T-helper 2 cell treated with Interferon-gamma antibody and Interleukin-4, amounts not matched to agents 5 μg/mL and 100 μg/mL, for 36 hours (primary cell): ENCODE measurements at regions not wholly inside any gene's neighbourhood (a gene's known extent, or its start where the extent isn't known, plus 50 kb on each side); places are given as distances from the start of the nearest gene placed in this dataset.
"Not testable (repeated sequence)": the region's sequence is repeated elsewhere in the genome, so short reads cannot be mapped to it uniquely, and the experiment has no call there.

Experiments
- DNase-seq: peaks from one replicate; pipeline ENCODE4 v3.0.0; 2021; ENCODE audit warnings: low spot score
- H3K27ac Mint-ChIP-seq: one replicate; pipeline ENCODE4 v1.8.0; 2021; ENCODE audit warnings: mild to moderate bottlenecking, mixed read lengths
- H3K27me3 Mint-ChIP-seq: one replicate; pipeline ENCODE4 v1.8.0; 2021; ENCODE audit warnings: low read depth, mixed read lengths
- H3K36me3 Mint-ChIP-seq: one replicate; pipeline ENCODE4 v1.8.0; 2021; ENCODE audit warnings: low read depth, mixed read lengths
- H3K4me1 Mint-ChIP-seq: one replicate; pipeline ENCODE4 v1.8.0; 2021; ENCODE audit warnings: low read depth, mixed read lengths
- H3K4me3 Mint-ChIP-seq: one replicate; pipeline ENCODE4 v1.8.0; 2022; ENCODE audit warnings: mild to moderate bottlenecking, moderate library complexity, mixed read lengths
- H3K9me3 Mint-ChIP-seq: one replicate; pipeline ENCODE4 v1.8.0; 2021; ENCODE audit warnings: mixed read lengths

- not testable (repeated sequence) for DNase-seq, H3K27ac Mint-ChIP-seq, H3K36me3 Mint-ChIP-seq, H3K4me1 Mint-ChIP-seq, H3K27me3 Mint-ChIP-seq, H3K4me3 Mint-ChIP-seq
- peaks cover 13% of the 10 kb centered on the region for H3K9me3 Mint-ChIP-seq
Measured at GRCh38 chr4:137942015-137942515, 300.1 kb downstream of the SLC7A11 start.

GRCh38 chr4:137934911-137935310 is 307.2 kb downstream of the SLC7A11 start:
- Mint-ChIP-seq H3K4me3 (no peak overlapping the region), H3K27me3 (no peaks in the 10 kb centered on the region), H3K36me3 (no peaks in the 10 kb centered on the region), H3K27ac (no peak overlapping the region), H3K9me3 (peaks cover 1% of the 10 kb centered on the region), H3K4me1 (no peaks in the 10 kb centered on the region)
- DNase-seq, result no peak

DNA sequence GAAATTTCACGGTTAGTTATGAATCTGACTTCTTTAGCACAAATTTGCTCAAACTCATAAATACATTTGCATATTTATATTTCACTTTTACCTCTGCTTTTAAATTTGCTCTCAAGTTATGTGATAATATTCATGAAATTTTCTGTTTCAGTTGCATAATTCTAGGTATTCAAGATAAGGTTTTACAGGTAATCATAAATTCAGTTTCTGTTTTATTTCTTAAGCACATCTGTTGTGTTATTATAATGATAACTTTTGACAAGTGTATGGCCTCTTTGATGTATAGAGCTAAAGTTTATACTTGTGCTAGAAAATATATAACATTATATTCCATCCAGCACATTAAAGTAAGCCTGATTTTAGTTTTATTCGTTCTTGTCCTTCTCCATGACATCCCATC is 308.1 kb downstream of the SLC7A11 start:
- Mint-ChIP-seq H3K9me3 (no peaks in the 10 kb centered on the region), H3K4me3 (no peak overlapping the region), H3K27me3 (no peaks in the 10 kb centered on the region), H3K36me3 (no peaks in the 10 kb centered on the region), H3K4me1 (no peaks in the 10 kb centered on the region), H3K27ac (no peak overlapping the region)
- DNase-seq, result no peak

DNA sequence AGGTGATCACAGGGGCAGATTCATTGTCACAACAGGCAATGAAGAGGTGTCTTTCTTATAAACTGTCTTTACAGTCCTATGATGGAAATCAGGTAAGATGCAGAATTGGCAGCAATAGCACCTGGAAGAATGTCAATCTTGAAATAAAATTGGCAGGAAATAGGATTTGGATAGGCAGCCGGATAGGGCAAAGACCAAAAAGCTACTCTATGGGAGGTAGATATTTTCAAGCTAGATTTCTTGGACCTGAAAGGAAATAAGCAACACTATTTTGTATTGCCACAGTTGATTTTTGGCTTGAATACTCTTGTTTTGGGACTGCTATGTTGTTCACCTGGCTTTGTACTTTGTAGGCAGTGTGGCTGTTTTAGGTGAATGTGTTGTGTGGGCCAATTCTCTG is 314.2 kb downstream of the SLC7A11 start:
- no peak overlapping the region for H3K4me3 Mint-ChIP-seq
- H3K9me3 Mint-ChIP-seq, result no peaks in the 10 kb centered on the region
- no peak overlapping the region for H3K27ac Mint-ChIP-seq
- no peaks in the 10 kb centered on the region for H3K27me3 Mint-ChIP-seq
- no peak for DNase-seq
- H3K36me3 Mint-ChIP-seq, result no peaks in the 10 kb centered on the region
- no peaks in the 10 kb centered on the region for H3K4me1 Mint-ChIP-seq

DNA sequence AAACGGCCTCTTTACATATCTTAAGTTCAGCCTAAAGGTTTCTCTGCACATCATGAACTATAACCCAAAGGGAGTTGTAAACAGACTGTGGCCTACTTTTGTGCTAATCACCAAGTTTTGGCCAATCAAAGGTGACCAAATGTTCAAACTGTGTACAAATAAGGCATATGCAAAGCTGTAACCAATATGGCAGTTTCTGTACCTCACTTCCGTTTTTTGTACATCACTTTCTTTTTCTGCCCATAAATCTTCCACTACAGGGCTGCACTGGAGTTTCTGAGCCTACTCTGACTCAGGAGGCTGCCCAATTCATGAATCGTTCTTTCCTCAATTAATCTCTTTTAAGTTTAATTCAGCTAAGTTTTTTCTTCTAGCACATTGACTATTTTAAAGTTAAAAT is 318.7 kb downstream of the SLC7A11 start:
- no peaks in the 10 kb centered on the region for H3K4me1 Mint-ChIP-seq
- no peak overlapping the region for H3K4me3 Mint-ChIP-seq
- H3K27ac Mint-ChIP-seq, result no peak overlapping the region
- no peaks in the 10 kb centered on the region for H3K27me3 Mint-ChIP-seq
- H3K36me3 Mint-ChIP-seq, result no peaks in the 10 kb centered on the region
- no peak for DNase-seq
- peaks cover 5% of the 10 kb centered on the region for H3K9me3 Mint-ChIP-seq

DNA sequence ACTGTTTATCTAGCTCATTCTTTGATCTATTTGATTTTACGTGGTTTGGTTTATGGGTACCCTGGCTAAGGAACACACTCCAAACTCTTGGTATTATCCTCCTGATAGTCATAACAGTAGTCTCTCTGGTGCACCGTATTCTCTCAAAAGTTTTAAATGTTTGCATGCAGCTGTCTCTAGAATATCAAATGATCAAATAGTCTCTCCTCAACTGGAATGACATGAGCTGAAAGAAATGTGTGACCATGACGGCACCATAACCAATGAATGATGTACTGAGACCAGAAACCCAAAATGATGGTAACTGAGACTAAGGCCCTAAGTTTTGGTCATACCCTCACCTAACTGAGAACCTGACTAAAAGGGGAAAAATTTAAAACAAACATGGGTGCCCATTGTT is 319.4 kb downstream of the SLC7A11 start:
- Mint-ChIP-seq H3K27ac (no peak overlapping the region), H3K9me3 (peaks cover 5% of the 10 kb centered on the region), H3K4me3 (no peak overlapping the region), H3K36me3 (no peaks in the 10 kb centered on the region), H3K4me1 (no peaks in the 10 kb centered on the region), H3K27me3 (no peaks in the 10 kb centered on the region)
- DNase-seq, result no peak

DNA sequence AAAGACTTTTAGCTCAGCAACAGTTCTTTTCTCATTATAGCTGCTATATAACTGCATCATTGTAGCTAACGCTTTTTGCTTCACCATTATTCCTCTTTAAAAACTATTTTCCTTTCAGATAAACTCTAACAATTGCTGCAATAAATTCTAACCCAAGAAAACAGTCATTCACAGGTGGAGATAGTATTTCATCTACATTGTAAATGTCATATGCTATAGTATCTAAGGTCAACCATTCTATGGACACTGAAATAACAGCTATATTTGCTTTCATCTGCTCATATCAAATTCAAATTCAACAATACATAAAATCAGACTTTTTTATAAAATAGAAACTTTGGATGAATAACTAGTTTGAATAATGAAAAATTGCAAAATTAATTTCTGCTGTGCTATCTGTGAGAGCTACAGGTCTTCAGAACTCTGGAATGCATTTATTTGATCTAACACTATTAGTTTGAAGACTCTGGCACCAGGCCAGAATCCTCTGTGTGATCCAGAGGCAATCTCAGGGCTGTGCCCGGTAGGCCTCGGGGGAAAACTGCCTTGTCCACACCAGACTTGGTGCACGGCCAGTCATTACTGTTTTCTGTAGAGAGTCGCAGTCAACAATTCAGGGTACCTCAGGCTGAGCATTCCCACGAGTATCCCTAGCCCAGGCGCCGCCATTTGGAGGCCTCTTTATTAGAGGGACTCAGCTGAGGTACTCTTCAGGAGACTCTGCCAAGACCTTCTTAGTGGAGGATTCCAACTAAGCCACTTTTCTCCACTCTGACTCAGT is 332.4 kb downstream of the SLC7A11 start:
- Mint-ChIP-seq H3K27ac (no peak overlapping the region), H3K4me3 (no peak overlapping the region), H3K36me3 (no peaks in the 10 kb centered on the region), H3K9me3 (no peaks in the 10 kb centered on the region), H3K4me1 (no peaks in the 10 kb centered on the region), H3K27me3 (no peaks in the 10 kb centered on the region)
- DNase-seq, result no peak

DNA sequence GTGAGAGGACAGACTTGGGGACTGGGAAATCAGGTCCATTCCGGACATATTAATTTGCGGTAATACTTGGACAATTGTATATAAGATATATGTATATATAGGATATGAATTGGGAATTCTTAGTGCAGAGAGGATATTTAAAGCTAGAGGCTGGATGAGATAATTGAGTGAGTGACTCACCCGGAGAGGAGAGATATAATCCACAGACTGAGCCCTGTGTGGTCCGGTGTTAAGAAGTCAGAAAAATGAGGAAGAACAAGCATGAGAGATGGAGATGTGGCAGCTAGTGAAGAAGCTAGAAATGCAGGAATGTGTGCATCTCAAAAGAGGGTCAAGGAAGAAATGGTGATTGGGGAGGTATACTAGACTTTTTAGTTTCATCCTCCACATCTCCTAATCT is 336.2 kb downstream of the SLC7A11 start:
- H3K9me3 Mint-ChIP-seq, result no peaks in the 10 kb centered on the region
- H3K36me3 Mint-ChIP-seq, result no peaks in the 10 kb centered on the region

GRCh38 chr4:137901114-137901513 is 341.0 kb downstream of the SLC7A11 start:
- H3K27ac Mint-ChIP-seq, result no peak overlapping the region
- H3K27me3 Mint-ChIP-seq, result no peaks in the 10 kb centered on the region
- no peak for DNase-seq
- no peaks in the 10 kb centered on the region for H3K4me1 Mint-ChIP-seq
- no peak overlapping the region for H3K4me3 Mint-ChIP-seq
- H3K36me3 Mint-ChIP-seq, result no peaks in the 10 kb centered on the region
- H3K9me3 Mint-ChIP-seq, result no peaks in the 10 kb centered on the region

More for the DNA sequence above, 336.2 kb downstream of the SLC7A11 start:
- H3K4me3 Mint-ChIP-seq, result no peak overlapping the region
- no peaks in the 10 kb centered on the region for H3K27me3 Mint-ChIP-seq
- DNase-seq, result no peak
- H3K4me1 Mint-ChIP-seq, result no peaks in the 10 kb centered on the region
- no peak overlapping the region for H3K27ac Mint-ChIP-seq

DNA sequence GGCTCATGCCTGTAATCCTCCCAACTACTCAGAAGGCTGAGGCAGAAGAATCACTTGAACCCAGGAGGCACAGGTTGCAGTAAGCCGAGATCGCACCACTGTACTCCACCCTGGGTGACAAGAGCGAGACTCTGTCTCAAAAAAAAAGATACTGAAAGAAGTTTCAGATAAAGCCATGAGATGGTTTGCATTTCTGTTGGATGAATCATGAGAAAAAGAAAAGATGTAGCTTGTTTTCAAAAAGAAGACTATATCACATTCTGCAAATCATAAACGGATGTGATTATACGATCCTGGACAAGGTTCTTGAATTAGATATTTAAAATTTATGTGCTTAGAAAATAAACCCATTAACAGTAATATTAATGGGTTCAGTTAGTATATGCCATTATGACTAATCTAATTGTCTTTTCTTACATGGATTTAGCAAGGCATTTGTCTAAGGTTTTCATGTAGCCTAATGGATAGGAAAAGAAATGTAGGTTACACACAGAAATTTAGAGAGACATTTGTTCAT is 345.9 kb downstream of the SLC7A11 start:
- Mint-ChIP-seq H3K27ac (no peak overlapping the region), H3K27me3 (no peaks in the 10 kb centered on the region), H3K36me3 (no peaks in the 10 kb centered on the region)

GRCh38 chr4:137895515-137895914 is 346.6 kb downstream of the SLC7A11 start:
- H3K27ac Mint-ChIP-seq, H3K4me3 Mint-ChIP-seq: not testable (repeated sequence)

More for the DNA sequence above, 345.9 kb downstream of the SLC7A11 start:
- Mint-ChIP-seq H3K4me3 (no peak overlapping the region), H3K9me3 (peaks cover 10% of the 10 kb centered on the region), H3K4me1 (no peaks in the 10 kb centered on the region)
- DNase-seq, result no peak

GRCh38 chr4:137892134-137892533 is 350.0 kb downstream of the SLC7A11 start:
- H3K27ac Mint-ChIP-seq, result no peak overlapping the region
- no peak overlapping the region for H3K4me3 Mint-ChIP-seq
- no peaks in the 10 kb centered on the region for H3K27me3 Mint-ChIP-seq
- no peaks in the 10 kb centered on the region for H3K36me3 Mint-ChIP-seq
- peaks cover 10% of the 10 kb centered on the region for H3K9me3 Mint-ChIP-seq
- H3K4me1 Mint-ChIP-seq, result no peaks in the 10 kb centered on the region
- no peak for DNase-seq

More at GRCh38 chr4:137895515-137895914, 346.6 kb downstream of the SLC7A11 start:
- peaks cover 10% of the 10 kb centered on the region for H3K9me3 Mint-ChIP-seq
- H3K4me1 Mint-ChIP-seq, DNase-seq, H3K36me3 Mint-ChIP-seq, H3K27me3 Mint-ChIP-seq: not testable (repeated sequence)

DNA sequence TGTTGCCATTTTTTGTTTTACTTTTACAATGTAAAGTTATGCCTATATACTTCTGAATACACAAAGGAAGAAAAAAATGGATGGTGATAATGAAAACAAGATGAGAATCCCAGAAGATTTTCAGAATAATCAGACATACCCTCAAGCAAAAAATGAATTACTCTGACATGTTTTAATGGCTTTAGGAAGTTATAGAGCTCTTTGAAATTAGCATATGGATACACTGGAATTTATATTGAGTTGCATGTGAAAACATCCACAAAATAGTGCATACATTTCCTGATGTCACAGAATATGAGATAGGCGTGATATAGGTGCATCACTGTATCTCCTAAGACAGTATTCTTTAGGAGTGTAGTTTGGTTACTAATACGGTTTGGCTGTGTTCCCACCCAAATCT is 351.3 kb downstream of the SLC7A11 start:
- Mint-ChIP-seq H3K36me3 (no peaks in the 10 kb centered on the region), H3K27ac (no peak overlapping the region), H3K4me3 (no peak overlapping the region), H3K27me3 (no peaks in the 10 kb centered on the region), H3K9me3 (peaks cover 10% of the 10 kb centered on the region), H3K4me1 (no peaks in the 10 kb centered on the region)
- no peak for DNase-seq

GRCh38 chr4:137881641-137882040 is 349.3 kb upstream of the PCDH18 start:
- Mint-ChIP-seq H3K36me3 (no peaks in the 10 kb centered on the region), H3K4me3 (no peak overlapping the region), H3K27ac (no peak overlapping the region), H3K27me3 (no peaks in the 10 kb centered on the region), H3K9me3 (no peaks in the 10 kb centered on the region), H3K4me1 (no peaks in the 10 kb centered on the region)
- no peak for DNase-seq

DNA sequence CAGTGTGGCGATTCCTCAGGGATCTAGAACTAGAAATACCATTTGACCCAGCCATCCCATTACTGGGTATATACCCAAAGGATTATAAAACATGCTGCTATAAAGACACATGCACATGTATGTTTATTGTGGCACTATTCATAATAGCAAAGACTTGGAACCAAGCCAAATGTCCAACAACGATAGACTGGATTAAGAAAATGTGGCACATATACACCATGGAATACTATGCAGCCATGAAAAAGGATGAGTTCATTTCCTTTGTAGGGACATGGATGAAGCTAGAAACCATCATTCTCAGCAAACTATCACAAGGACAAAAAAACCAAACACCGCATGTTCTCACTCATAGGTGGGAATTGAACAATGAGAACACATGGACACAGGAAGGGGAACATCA is 335.8 kb upstream of the PCDH18 start:
- DNase-seq, result not testable (repeated sequence)

More for the DNA sequence above, 335.8 kb upstream of the PCDH18 start:
- not testable (repeated sequence) for H3K27ac Mint-ChIP-seq, H3K9me3 Mint-ChIP-seq, H3K4me3 Mint-ChIP-seq, H3K27me3 Mint-ChIP-seq, H3K4me1 Mint-ChIP-seq, H3K36me3 Mint-ChIP-seq
